Fibroblast of mammary gland (primary cell): ENCODE measurements at regions not wholly inside any gene's neighbourhood (a gene's known extent, or its start where the extent isn't known, plus 50 kb on each side); places are given as distances from the start of the nearest gene placed in this dataset.

Experiments used
- DNase-seq: peaks from one replicate; pipeline ENCODE4 v3.0.0-alpha.2; 2010; ENCODE audit warnings: low read depth
- H3K4me3 ChIP-seq: 2 replicates; pipeline ENCODE4 v1.5.1; 2011; ENCODE audit warnings: low read depth, mild to moderate bottlenecking, low read length, moderate library complexity; ENCODE audit not compliant: control insufficient read depth
- TF ChIP-seq, protein P1 (sequence below): conservative IDR thresholded peaks from 2 replicates; pipeline ENCODE4 v1.5.1; 2011; ENCODE audit warnings: low read depth, low read length, inconsistent platforms; ENCODE audit not compliant: control insufficient read depth, insufficient read depth

DNA sequence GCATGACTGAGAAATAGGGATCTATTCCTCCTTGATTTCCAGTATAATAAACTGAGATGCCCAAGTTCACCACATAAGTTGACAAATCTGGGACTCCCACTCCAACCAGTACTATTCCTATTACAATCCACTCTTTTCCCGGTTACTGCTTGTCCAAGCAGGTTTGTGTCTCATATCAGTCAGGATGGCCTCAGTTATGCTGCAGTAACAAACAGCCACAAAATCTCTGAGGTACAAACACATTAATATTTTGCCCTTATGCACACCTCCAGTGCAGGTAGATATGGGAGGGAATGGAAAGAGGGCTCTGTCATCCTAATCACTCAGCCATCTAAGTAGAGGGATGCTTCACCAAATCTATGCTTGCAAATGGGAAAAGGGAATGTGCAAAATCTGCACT, 207.8 kb downstream of the RAB28 start:
- H3K4me3 ChIP-seq, result no peak overlapping the region
- TF ChIP-seq, protein P1, sequence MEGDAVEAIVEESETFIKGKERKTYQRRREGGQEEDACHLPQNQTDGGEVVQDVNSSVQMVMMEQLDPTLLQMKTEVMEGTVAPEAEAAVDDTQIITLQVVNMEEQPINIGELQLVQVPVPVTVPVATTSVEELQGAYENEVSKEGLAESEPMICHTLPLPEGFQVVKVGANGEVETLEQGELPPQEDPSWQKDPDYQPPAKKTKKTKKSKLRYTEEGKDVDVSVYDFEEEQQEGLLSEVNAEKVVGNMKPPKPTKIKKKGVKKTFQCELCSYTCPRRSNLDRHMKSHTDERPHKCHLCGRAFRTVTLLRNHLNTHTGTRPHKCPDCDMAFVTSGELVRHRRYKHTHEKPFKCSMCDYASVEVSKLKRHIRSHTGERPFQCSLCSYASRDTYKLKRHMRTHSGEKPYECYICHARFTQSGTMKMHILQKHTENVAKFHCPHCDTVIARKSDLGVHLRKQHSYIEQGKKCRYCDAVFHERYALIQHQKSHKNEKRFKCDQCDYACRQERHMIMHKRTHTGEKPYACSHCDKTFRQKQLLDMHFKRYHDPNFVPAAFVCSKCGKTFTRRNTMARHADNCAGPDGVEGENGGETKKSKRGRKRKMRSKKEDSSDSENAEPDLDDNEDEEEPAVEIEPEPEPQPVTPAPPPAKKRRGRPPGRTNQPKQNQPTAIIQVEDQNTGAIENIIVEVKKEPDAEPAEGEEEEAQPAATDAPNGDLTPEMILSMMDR, result no peak
- DNase-seq, result no peak

DNA sequence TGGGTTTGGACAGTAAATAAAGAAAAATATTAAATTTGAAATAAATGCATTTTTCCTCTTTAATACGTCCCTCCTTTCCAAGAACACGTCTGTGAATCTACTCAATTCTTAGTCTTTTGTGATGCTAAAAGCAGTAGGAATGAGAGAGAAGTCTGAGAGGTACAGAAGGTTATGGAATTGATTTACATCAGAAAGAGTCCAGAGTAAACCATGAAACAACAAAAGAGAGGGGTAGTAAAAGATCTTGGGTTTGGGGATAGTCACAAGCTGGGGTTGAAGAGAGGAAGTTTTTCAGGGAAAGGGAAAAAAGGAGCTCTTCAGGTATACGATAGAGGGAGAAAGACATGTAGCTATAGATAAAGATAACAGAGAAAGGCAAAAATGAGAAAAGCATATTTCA, 215.4 kb downstream of the RAB28 start:
- TF ChIP-seq, protein P1, result no peak
- no peak overlapping the region for H3K4me3 ChIP-seq
- no peak for DNase-seq

DNA sequence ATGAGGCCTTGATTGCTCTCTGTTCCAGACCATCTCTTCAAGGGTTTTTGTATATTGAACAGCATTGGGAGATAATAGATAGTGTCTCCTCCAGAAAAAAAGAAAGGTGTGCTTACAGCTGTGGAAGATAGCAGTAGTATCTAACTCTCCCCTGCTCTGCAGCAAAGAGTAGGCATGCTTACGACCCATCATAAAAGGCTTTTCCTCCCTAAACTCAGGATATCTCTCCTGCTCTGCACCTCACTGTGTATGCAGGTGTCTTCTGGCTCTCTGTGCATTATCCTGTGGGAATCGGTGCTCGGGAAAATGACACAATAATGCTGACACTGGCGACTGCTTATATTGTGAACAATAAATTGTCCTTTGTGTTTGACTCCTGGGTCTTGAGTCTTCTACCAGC, 216.0 kb downstream of the RAB28 start:
- no peak for DNase-seq
- H3K4me3 ChIP-seq, result no peak overlapping the region
- TF ChIP-seq, protein P1, result no peak

DNA sequence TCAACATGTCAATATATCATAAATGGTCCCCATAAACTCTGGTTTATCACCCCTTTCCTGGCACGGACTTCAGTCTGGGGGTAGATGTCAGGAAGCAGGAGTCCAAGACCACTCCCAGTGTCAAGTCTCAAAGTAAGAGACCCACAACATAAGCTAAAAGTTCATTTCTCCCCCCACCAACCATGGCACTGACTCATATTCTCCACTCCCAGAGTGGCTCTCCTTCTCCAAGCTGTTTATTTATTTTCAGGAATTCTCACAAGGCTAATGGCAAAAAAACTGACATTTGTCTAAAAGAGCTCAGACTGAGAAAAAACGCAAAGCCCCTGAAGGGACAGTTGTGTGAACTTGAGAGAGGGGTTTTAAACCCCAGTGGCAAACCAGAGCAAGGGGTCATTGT, 217.0 kb downstream of the RAB28 start:
- H3K4me3 ChIP-seq, result no peak overlapping the region
- TF ChIP-seq, protein P1, result no peak
- no peak for DNase-seq

DNA sequence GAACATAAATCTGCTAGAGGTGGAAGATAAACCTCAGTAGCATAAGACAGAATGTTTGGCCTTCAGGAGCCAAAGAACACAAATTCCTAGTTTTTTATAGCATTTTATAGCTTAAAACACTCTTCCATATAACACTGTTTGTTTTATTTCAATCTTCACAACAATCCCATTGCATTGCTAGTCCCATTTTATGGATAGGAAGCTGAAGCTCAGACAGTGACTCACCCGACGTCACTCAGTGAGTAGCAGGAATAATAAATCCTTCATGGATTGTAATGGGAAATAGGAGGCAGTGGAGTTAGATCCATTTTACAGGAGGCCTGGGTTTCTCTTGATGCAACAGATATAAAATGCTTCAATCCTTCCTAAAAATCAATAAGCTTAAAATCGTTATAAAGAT, 217.5 kb downstream of the RAB28 start:
- TF ChIP-seq, protein P1, result no peak
- no peak overlapping the region for H3K4me3 ChIP-seq
- no peak for DNase-seq

DNA sequence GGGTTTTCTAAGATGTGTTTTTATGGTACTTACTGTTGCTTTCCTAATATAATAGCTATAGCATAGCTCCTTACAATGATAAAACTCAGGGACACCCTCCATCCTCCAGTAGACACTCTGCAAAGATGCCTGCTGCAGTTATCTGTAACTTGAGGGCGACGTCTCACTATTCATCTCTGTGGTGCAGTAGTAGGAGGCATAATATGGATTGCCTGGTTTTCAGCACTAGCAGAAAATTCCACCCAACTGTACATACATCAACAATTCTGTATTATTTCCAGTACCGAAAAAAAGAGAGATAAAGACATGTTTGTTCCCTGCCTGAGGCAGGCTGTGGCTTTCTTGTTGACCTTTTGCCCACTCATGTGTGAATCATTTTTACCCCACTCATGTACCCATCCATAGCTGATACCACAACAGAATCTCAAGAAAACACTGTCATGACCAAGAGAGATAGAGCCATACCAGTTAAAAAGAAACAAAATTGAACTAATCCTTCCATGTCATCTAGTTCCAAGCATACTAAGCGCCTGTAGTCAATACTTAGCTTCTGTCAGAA, 220.1 kb downstream of the RAB28 start:
- H3K4me3 ChIP-seq, result no peak overlapping the region
- peak; percentile 14 for DNase-seq
- TF ChIP-seq, protein P1, result no peak

DNA sequence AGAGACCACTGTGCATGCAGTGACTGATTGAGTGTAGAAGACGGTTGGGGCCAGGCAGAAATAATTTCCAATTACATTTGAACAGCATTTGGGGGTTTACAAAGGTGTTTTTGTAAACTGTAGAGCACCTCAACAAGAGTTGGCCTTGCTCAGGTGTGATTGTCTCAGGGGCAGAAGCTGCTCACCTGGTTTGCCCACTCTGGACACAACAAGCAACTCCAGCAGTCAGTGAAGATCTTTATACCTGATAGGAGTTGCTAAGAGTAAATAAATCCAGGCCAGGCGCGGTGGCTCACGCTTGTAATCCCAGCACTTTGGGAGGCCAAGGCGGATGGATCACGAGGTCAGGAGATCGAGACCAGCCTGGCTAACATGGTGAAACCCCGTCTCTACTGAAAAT, 221.3 kb downstream of the RAB28 start:
- DNase-seq, result no peak
- TF ChIP-seq, protein P1, result no peak
- no peak overlapping the region for H3K4me3 ChIP-seq
